CD1c-positive myeloid dendritic cell (primary cell): ENCODE measurements at regions not wholly inside any gene's neighbourhood (a gene's known extent, or its start where the extent isn't known, plus 50 kb on each side); places are given as distances from the start of the nearest gene placed in this dataset.
A peak's percentile ranks its signal among the peaks of the same experiment; 100 is the strongest.
"Not testable (repeated sequence)": the region's sequence is repeated elsewhere in the genome, so short reads cannot be mapped to it uniquely, and the experiment has no call there.

Experiments used
- DNase-seq: peaks from one replicate; pipeline ENCODE4 v3.0.0-alpha.2; 2016; ENCODE audit errors: extremely low spot score

- peak; percentile 6 for DNase-seq
Observed at GRCh38 chr14:23694949-23695663, 58.9 kb downstream of the DHRS2 start.

- no peak for DNase-seq
Observed at GRCh38 chr14:23695664-23695999, 59.5 kb downstream of the DHRS2 start.

DNA sequence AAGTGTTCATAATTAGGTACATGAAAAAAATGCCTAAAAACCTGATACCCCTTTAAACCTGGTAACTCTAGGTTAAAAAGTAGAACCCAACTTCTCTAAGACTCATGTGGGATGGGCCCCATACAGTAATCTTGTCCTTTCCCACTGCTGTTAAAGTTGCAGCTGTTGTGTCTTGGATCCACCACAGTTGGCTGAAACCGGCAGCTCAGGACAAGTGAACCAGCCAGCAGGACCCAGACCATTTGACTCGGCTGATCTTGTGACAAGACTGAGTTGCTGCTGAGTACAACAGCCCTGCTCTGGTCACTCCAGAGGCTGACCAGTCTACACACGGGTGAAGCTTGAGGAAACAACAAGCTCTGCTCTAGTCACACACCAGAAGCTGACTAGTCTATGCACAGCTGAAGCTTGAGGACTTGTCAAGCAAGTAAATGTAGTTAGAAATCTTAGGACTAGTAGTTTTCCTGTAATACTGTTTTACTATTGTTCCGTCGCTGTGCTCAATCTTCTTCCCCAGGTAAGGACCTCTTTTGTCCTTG is 60.6 kb downstream of the DHRS2 start:
- DNase-seq: no peak

- DNase-seq: peak; percentile 15
Observed at GRCh38 chr14:23697680-23698079, 61.5 kb downstream of the DHRS2 start.

DNA sequence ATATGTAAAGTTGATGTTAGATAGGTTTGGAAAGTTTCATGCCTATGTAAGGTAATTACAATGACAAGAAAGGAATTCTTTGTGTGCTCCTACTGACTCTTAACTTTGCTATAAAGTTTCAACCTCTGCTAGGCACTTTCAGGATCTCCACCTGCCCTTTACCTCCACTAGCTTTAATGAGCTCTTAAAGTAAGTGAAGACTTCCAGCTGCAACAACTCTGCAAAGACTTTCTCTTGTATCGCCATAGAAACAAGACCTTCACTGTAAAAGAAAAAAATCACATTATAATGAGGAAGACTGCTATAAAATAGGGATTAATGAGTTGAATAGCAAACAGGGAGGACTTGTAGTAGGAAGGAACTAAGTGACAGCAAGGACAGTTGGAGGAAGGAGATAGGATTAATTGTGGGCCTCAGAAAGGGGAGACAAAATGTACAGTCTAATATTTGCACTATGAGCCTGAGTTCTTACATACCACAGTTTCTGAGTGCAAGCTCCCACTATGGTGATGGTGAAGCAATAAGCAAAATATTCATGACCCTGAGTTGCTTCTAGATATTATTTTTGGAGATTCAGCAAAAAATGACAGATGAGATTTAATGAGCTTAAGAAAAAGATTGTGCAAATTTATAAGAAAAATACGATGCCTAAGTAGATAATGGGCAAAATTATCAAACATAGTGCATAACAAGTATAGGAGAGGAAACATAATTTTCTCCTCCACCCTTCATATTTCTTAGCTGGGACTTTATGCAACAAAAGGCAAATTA is 66.7 kb downstream of the DHRS2 start:
- DNase-seq: no peak

DNA sequence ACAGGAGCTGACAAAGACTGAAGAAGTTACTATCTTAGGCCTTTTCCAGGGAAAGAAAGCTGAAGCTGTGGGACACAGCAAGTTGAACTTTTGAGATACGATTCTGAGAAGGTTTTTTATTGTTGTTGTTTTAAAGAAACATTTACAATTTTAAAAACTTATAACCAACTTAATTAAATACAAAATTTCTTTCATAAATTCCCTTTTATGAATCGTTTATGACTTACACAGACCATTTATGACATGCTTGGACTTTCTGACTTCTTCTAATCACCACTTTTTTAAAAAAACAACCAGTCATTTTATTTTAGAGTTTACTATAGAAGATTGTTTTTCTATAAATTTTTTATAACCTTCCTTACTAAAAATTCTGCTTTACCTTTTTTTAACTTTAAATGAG is 68.7 kb downstream of the DHRS2 start:
- no peak for DNase-seq

DNA sequence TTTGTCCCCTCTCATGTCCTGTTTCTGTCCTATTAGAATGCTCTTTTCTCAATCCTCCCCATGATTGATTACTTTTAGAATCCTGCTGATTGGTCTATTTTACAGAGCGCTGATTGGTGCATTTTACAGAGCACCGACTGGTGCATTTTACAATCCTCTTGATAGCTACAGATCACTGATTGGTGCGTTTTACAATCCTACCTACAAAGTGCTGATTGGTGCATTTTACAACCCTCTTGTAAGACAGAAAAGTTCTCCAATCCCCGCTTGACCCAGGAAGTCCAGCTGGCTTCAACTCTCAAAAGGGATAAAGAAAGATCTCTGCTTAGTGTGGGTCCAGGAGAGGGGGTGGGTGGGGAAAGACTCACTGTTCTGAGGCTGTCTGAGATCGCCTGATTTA is 71.3 kb downstream of the DHRS2 start:
- DNase-seq: no peak

GRCh38 chr14:23708343-23708742 is 72.2 kb downstream of the DHRS2 start:
- no peak for DNase-seq

- no peak for DNase-seq
Observed at GRCh38 chr14:23709923-23710322, 73.8 kb downstream of the DHRS2 start.

DNA sequence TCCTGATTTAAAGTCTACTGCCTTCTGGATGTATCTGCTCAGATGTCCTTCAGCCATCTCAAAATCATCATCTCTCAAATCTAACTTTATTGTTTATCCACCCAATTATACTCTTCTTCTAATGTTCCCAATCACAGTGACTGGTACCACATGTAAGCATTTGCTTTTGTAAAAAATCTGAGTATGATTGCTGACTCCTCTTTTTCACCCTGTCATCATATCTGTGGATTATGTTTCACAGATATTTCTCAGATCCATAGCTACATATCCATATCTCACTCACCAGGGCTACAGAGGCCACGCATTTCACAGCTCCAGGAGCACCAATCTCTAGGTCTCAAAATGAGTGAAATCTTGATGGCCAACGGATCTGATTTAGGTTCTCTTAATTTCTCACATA is 76.1 kb downstream of the DHRS2 start:
- no peak for DNase-seq

DNA sequence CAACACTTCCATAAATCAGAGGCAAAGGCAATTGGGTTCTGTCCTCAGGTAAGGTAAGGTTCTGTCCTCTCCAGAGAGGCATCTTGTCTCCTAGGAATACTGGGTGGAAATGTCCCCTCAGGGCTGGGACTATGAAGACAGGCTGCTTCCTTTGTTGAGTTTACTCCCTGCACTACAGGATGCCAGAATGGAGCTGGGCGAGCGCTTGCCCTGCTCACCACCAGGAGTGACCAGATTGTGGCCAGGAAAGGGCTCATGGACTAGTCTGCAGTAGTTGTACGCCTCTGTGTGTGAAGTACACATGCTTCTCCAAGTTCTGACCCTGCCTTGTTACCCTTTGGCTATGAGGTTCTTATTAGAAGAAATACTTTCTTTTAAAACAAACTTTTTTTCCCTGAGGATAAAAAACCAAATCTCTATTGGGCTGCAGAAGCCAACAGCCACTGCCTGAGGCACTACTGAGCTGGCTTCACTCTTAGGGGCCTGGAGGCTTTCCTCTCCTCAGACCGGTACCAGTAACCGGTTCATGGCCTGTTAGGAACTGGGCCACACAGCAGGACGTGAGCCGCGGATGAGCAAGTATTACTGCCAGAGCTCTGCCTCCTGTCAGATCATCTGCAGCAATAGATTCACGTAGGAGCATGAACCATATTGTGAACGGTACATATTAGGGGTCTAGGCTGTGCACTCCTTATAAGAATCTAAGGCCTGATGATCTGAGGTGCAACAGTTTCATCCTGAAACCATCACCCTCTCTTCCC is 83.2 kb downstream of the DHRS2 start:
- DNase-seq: no peak

- DNase-seq: no peak
Observed at GRCh38 chr14:23722675-23723074, 86.5 kb downstream of the DHRS2 start.

DNA sequence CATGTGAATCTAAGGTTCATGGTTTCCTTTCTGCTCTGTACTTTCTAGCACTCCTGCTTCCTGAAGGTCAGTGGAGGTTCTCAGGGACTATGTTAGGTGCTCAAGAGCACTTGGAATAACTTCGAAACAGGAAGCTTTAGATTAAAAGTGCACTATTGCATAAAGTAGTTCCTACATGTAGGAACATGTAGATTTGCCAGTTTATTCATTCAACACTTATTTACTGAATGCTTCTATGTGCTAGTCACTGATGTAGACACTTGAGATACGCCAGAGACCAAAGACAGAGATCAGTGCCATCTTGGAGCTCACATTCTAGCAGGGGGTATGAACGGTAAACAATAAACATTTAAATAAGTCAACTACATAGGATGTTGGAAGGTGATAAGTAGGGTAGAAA is 87.7 kb downstream of the DHRS2 start:
- no peak for DNase-seq

DNA sequence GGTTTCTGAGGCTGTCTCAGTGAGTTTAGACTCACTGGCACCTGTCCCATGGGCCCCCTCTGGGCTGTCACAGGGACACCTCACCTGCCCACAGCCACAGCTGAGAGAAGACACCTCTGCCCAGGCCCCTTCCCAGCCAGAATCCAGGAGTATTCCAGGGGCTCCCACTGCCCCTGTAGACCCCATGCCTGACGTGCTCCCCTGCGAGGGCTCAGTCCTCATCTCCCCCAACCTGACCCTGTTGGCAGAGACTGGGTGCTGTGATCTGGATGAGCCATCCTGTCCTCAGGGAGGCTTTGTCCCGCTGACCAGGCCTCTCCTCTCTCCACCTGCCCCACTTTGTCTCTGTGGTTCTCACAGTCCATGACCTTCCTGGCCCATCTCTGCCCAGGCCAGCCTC is 89.4 kb downstream of the DHRS2 start:
- DNase-seq: no peak

GRCh38 chr14:23725980-23726710 is 90.0 kb downstream of the DHRS2 start:
- DNase-seq: no peak

GRCh38 chr14:23727566-23728335 is 91.6 kb downstream of the DHRS2 start:
- peak; percentile 50 for DNase-seq

DNA sequence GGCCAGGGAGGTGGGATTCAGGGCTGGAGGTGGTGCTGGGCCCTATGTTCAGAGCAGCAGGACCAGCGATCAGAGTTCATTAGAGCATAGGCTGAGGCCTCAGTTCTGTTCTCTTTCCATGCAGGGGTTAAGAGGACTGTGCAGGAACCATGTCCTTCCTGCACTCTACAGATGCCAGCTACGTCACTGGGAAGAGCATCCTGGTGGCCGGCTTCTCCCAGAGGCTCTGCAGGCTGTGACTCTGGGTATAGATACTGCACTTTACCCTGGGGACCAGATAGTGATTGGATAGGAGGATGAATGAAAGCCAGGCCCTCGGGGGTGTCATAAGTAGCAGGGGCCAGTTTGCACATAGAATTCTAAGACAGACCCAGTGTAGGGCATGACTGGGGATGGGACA is 92.6 kb downstream of the DHRS2 start:
- DNase-seq: no peak

- DNase-seq: no peak
Observed at GRCh38 chr14:23729720-23730387, 93.7 kb downstream of the DHRS2 start.

DNA sequence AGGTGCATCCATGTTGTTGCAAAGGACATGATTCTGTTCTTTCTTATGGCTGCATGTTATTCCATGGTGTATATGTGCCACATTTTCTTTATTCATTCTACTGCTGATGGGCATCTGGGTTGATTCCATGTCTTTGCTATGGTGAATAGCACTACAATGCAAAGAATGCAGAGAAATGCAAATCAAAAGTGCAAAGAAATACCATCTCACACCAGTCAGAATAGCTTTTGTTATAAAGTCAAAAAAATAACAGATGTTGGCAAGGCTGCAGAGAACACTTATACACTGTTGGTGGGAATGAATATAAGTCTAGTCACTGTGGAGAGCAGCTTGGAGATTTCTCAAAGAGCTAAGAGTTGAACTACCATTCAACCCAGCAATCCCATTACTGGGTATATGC is 99.2 kb downstream of the DHRS2 start:
- DNase-seq: no peak

- DNase-seq: not testable (repeated sequence)
Observed at GRCh38 chr14:23744368-23744767, 108.2 kb downstream of the DHRS2 start.

DNA sequence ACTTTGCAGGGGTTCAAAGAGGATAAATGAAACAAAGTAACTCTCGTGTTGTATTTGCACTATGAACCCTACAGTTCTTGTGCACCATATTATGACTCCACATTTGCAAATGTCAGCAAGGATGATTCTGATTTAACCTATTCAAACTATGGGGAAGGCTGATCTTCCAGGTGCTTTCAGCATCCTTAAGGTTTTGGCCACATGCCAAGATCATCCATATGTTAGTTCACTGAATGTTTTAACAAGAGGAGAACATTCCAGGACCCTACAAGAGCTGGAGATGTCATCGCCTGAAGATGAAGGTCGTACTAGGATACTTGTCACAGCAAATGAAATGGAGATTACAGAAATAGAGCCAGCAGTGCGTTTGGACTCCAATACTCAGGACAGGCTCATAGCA is 114.2 kb downstream of the DHRS2 start:
- DNase-seq: no peak
